ENCODE measurements at regions not wholly inside any gene's neighbourhood (a gene's known extent, or its start where the extent isn't known, plus 50 kb on each side); places are given as distances from the start of the nearest gene placed in this dataset.

DNA sequence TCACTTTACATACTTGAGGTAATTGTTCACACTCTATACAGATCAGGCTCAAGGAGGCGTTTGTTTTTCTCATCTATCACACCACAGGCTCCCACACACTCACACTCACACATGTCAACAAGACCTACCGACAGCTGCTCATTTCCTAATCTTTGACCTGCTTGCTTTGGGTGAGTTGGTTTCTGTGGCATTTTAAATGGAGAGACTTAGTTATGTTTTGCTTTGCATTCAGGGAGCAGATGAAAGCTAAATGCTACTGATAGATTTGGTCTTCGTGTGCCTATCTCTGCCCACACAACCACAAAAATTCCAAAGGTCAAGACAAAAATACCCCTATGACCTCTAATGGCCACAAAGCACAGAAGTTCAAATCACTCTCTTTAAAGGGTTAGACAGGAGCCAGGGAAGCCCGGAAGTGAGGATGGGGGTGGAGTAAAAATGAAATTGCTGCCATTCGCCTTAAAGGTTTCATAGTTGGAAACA, 203.5 kb upstream of the G2E3 start (continued):
- TF ChIP-seq RELA (IDR thresholded peaks at IDR 0.05; ENCODE audit: borderline replicate concordance, partially characterized antibody) (no peak), NFYA (IDR thresholded peaks at IDR 0.05; ENCODE audit: borderline replicate concordance, low read depth, low read length) (no peak), ATF7 (IDR thresholded peaks at IDR 0.05; ENCODE audit: low read depth) (peak; percentile 63), CHD2 (IDR thresholded peaks at IDR 0.05; ENCODE audit: borderline replicate concordance, low read depth, low read length) (0 out of 2 replicates have a peak, but pooled peaks have one; percentile 35), JUNB (IDR thresholded peaks at IDR 0.05) (no peak), RAD51 (IDR thresholded peaks at IDR 0.05) (no peak), MTA2 (IDR thresholded peaks at IDR 0.05; ENCODE audit: low read depth) (peak; percentile 93), POLR2AphosphoS2 (IDR thresholded peaks at IDR 0.05; ENCODE audit: low read depth, low read length) (no peak), CREB1 (IDR thresholded peaks at IDR 0.05; ENCODE audit: low read depth) (no peak), NBN (IDR thresholded peaks at IDR 0.05) (peak; percentile 79), EP300 (IDR thresholded peaks at IDR 0.05; ENCODE audit: borderline replicate concordance in 1 of 2, control insufficient read depth in 1 of 2, low read depth in 2 of 2, low read length in 2 of 2) (peak; percentile 81 to 88; a peak in 3 of 4 replicates), NFXL1 (IDR thresholded peaks at IDR 0.05; ENCODE audit: borderline replicate concordance) (no peak), FOXK2 (IDR thresholded peaks at IDR 0.05) (peak; percentile 83), ESRRA (IDR thresholded peaks at IDR 0.05; ENCODE audit: low read length) (peak; percentile 84), TCF3 (IDR thresholded peaks at IDR 0.05; ENCODE audit: borderline replicate concordance, insufficient read depth, low read depth, low read length) (no peak), ZNF622 (IDR thresholded peaks at IDR 0.05) (no peak), CBX5 (IDR thresholded peaks at IDR 0.05; ENCODE audit: low read depth) (0 out of 2 replicates have a peak, but pooled peaks have one; percentile 13), CEBPB (IDR thresholded peaks at IDR 0.05; ENCODE audit: borderline replicate concordance in 1 of 2, low read depth in 2 of 2, low read length in 2 of 2) (0 out of 4 replicates have a peak, but pooled peaks of 1 of the 2 experiments have one; percentile 27)
- TF ChIP-seq, protein P1, sequence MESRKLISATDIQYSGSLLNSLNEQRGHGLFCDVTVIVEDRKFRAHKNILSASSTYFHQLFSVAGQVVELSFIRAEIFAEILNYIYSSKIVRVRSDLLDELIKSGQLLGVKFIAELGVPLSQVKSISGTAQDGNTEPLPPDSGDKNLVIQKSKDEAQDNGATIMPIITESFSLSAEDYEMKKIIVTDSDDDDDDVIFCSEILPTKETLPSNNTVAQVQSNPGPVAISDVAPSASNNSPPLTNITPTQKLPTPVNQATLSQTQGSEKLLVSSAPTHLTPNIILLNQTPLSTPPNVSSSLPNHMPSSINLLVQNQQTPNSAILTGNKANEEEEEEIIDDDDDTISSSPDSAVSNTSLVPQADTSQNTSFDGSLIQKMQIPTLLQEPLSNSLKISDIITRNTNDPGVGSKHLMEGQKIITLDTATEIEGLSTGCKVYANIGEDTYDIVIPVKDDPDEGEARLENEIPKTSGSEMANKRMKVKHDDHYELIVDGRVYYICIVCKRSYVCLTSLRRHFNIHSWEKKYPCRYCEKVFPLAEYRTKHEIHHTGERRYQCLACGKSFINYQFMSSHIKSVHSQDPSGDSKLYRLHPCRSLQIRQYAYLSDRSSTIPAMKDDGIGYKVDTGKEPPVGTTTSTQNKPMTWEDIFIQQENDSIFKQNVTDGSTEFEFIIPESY (IDR thresholded peaks at IDR 0.05) = no peak
- TF ChIP-seq, protein P2, sequence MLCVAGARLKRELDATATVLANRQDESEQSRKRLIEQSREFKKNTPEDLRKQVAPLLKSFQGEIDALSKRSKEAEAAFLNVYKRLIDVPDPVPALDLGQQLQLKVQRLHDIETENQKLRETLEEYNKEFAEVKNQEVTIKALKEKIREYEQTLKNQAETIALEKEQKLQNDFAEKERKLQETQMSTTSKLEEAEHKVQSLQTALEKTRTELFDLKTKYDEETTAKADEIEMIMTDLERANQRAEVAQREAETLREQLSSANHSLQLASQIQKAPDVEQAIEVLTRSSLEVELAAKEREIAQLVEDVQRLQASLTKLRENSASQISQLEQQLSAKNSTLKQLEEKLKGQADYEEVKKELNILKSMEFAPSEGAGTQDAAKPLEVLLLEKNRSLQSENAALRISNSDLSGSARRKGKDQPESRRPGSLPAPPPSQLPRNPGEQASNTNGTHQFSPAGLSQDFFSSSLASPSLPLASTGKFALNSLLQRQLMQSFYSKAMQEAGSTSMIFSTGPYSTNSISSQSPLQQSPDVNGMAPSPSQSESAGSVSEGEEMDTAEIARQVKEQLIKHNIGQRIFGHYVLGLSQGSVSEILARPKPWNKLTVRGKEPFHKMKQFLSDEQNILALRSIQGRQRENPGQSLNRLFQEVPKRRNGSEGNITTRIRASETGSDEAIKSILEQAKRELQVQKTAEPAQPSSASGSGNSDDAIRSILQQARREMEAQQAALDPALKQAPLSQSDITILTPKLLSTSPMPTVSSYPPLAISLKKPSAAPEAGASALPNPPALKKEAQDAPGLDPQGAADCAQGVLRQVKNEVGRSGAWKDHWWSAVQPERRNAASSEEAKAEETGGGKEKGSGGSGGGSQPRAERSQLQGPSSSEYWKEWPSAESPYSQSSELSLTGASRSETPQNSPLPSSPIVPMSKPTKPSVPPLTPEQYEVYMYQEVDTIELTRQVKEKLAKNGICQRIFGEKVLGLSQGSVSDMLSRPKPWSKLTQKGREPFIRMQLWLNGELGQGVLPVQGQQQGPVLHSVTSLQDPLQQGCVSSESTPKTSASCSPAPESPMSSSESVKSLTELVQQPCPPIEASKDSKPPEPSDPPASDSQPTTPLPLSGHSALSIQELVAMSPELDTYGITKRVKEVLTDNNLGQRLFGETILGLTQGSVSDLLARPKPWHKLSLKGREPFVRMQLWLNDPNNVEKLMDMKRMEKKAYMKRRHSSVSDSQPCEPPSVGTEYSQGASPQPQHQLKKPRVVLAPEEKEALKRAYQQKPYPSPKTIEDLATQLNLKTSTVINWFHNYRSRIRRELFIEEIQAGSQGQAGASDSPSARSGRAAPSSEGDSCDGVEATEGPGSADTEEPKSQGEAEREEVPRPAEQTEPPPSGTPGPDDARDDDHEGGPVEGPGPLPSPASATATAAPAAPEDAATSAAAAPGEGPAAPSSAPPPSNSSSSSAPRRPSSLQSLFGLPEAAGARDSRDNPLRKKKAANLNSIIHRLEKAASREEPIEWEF (IDR thresholded peaks at IDR 0.05; ENCODE audit: insufficient replicate concordance, low read depth, low read length) = peak; percentile 80
- TF ChIP-seq, protein P3, sequence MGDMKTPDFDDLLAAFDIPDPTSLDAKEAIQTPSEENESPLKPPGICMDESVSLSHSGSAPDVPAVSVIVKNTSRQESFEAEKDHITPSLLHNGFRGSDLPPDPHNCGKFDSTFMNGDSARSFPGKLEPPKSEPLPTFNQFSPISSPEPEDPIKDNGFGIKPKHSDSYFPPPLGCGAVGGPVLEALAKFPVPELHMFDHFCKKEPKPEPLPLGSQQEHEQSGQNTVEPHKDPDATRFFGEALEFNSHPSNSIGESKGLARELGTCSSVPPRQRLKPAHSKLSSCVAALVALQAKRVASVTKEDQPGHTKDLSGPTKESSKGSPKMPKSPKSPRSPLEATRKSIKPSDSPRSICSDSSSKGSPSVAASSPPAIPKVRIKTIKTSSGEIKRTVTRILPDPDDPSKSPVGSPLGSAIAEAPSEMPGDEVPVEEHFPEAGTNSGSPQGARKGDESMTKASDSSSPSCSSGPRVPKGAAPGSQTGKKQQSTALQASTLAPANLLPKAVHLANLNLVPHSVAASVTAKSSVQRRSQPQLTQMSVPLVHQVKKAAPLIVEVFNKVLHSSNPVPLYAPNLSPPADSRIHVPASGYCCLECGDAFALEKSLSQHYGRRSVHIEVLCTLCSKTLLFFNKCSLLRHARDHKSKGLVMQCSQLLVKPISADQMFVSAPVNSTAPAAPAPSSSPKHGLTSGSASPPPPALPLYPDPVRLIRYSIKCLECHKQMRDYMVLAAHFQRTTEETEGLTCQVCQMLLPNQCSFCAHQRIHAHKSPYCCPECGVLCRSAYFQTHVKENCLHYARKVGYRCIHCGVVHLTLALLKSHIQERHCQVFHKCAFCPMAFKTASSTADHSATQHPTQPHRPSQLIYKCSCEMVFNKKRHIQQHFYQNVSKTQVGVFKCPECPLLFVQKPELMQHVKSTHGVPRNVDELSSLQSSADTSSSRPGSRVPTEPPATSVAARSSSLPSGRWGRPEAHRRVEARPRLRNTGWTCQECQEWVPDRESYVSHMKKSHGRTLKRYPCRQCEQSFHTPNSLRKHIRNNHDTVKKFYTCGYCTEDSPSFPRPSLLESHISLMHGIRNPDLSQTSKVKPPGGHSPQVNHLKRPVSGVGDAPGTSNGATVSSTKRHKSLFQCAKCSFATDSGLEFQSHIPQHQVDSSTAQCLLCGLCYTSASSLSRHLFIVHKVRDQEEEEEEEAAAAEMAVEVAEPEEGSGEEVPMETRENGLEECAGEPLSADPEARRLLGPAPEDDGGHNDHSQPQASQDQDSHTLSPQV (IDR thresholded peaks at IDR 0.05) = no peak

Measured in GM12878 (cell line).